Right ventricle myocardium superior (tissue), 1 donor: ENCODE measurements at regions not wholly inside any gene's neighbourhood (a gene's known extent, or its start where the extent isn't known, plus 50 kb on each side); places are given as distances from the start of the nearest gene placed in this dataset.
"Not testable (repeated sequence)": the region's sequence is repeated elsewhere in the genome, so short reads cannot be mapped to it uniquely, and the experiment has no call there.

ENCODE experiments used
- ATAC-seq: fragments of 200-7000 bp; cut with Tn5 transposase; one replicate; pipeline ENCODE4 v1.9.1; 2020; ENCODE audit warnings: mild to moderate bottlenecking; ENCODE audit not compliant: poor library complexity
- DNase-seq: peaks from one replicate; pipeline ENCODE4 v3.0.0-alpha.2; 2020
- intact Hi-C: fragments of 100-400 bp; cut with DNase I; formaldehyde crosslinking; loops from one replicate; pipeline ENCODE4 v1.11.2; 2022
- donor health status: DM: no; HTN: yes; CAD: no; lungs with severe emphysema.

- ATAC-seq (no peak), DNase-seq (no peak)
- intact Hi-C loops = no loop called here
Measured at GRCh38 chr7:152905949-152906348, 146.4 kb downstream of the ACTR3B start.

- intact Hi-C loops = no loop called here
- ATAC-seq (no peak), DNase-seq (no peak)
Measured at GRCh38 chr7:152907042-152907761, 147.7 kb downstream of the ACTR3B start.

- intact Hi-C loops = no loop called here
- ATAC-seq = no peak
- DNase-seq = no peak
Measured at GRCh38 chr7:152909280-152909679, 149.7 kb downstream of the ACTR3B start.

- DNase-seq = no peak
- ATAC-seq = no peak
- intact Hi-C loops = no loop called here
Measured at GRCh38 chr7:152909683-152910544, 150.4 kb downstream of the ACTR3B start.

- ATAC-seq = no peak
- DNase-seq = no peak
- intact Hi-C loops = no loop called here
Measured at GRCh38 chr7:152910545-152911225, 151.1 kb downstream of the ACTR3B start.

GRCh38 chr7:152911226-152911560 is 151.6 kb downstream of the ACTR3B start:
- ATAC-seq (no peak), DNase-seq (no peak)
- intact Hi-C loops = no loop called here

GRCh38 chr7:152911922-152912321 is 152.4 kb downstream of the ACTR3B start:
- ATAC-seq = no peak
- intact Hi-C loops = no loop called here
- DNase-seq = no peak

- intact Hi-C loops = no loop called here
- DNase-seq = no peak
- ATAC-seq = no peak
Measured at GRCh38 chr7:152912511-152912910, 153.0 kb downstream of the ACTR3B start.

- ATAC-seq = no peak
Measured at GRCh38 chr7:152913492-152913891, 153.9 kb downstream of the ACTR3B start.

GRCh38 chr7:152914014-152914844 is 154.7 kb downstream of the ACTR3B start:
- intact Hi-C loops = no loop called here
- ATAC-seq = no peak
- no peak for DNase-seq

More at GRCh38 chr7:152913492-152913891, 153.9 kb downstream of the ACTR3B start:
- intact Hi-C loops = no loop called here
- no peak for DNase-seq

- ATAC-seq, intact Hi-C loops, DNase-seq: not testable (repeated sequence)
Measured at GRCh38 chr7:152914845-152915102, 155.2 kb downstream of the ACTR3B start.

GRCh38 chr7:152922318-152923081 is 162.9 kb downstream of the ACTR3B start:
- intact Hi-C loops = no loop called here
- ATAC-seq (no peak), DNase-seq (no peak)

GRCh38 chr7:152923711-152924110 is 164.2 kb downstream of the ACTR3B start:
- no peak for DNase-seq
- ATAC-seq = no peak

GRCh38 chr7:152924238-152924637 is 164.7 kb downstream of the ACTR3B start:
- DNase-seq (no peak), ATAC-seq (no peak)
- intact Hi-C loops = no loop called here

More at GRCh38 chr7:152923711-152924110, 164.2 kb downstream of the ACTR3B start:
- intact Hi-C loops = no loop called here

- ATAC-seq = peak; percentile 41
- intact Hi-C loops = no loop called here
- DNase-seq = no peak
Measured at GRCh38 chr7:152924826-152925411, 165.4 kb downstream of the ACTR3B start.

- intact Hi-C loops = no loop called here
- DNase-seq = no peak
- peak; percentile 83 for ATAC-seq
Measured at GRCh38 chr7:152925412-152926147, 166.0 kb downstream of the ACTR3B start.

GRCh38 chr7:152931633-152932032 is 172.1 kb downstream of the ACTR3B start:
- intact Hi-C loops = no loop called here
- ATAC-seq = no peak

More at GRCh38 chr7:152931633-152932032, 172.1 kb downstream of the ACTR3B start:
- DNase-seq = no peak
